GM19023 (cell line): ENCODE measurements at regions not wholly inside any gene's neighbourhood (a gene's known extent, or its start where the extent isn't known, plus 50 kb on each side); places are given as distances from the start of the nearest gene placed in this dataset.
"Not testable (repeated sequence)": the region's sequence is repeated elsewhere in the genome, so short reads cannot be mapped to it uniquely, and the experiment has no call there.

Experiments used
- ATAC-seq: cut with Tn5 transposase; IDR thresholded peaks from one replicate; pipeline ENCODE4 v1.9.1; 2021; ENCODE audit warnings: mild to moderate bottlenecking, moderate library complexity; ENCODE audit not compliant: unreplicated experiment

GRCh38 chrX:53883196-53883595 lies 161.1 kb downstream of the PHF8 start:
- ATAC-seq = no peak

- no peak for ATAC-seq
These were observed 161.9 kb downstream of the PHF8 start for GRCh38 chrX:53882331-53882730.

GRCh38 chrX:53880786-53881185 lies 163.5 kb downstream of the PHF8 start:
- ATAC-seq = not testable (repeated sequence)

- no peak for ATAC-seq
These were observed 173.4 kb upstream of the HUWE1 start for GRCh38 chrX:53859890-53860289.

GRCh38 chrX:53831662-53832635 lies 145.4 kb upstream of the HUWE1 start:
- peak; percentile 73 for ATAC-seq

GRCh38 chrX:53824686-53825085 lies 138.2 kb upstream of the HUWE1 start:
- ATAC-seq = no peak

GRCh38 chrX:53818115-53818514 lies 131.6 kb upstream of the HUWE1 start:
- ATAC-seq = not testable (repeated sequence)

GRCh38 chrX:53817548-53817947 lies 131.0 kb upstream of the HUWE1 start:
- ATAC-seq = no peak

- no peak for ATAC-seq
These were observed 127.3 kb upstream of the HUWE1 start for GRCh38 chrX:53813670-53814440.

GRCh38 chrX:53798281-53798680 lies 111.8 kb upstream of the HUWE1 start:
- no peak for ATAC-seq

- ATAC-seq = no peak
These were observed 109.1 kb upstream of the HUWE1 start for GRCh38 chrX:53795576-53795975.

GRCh38 chrX:53794181-53794580 lies 107.7 kb upstream of the HUWE1 start:
- no peak for ATAC-seq

- no peak for ATAC-seq
These were observed 82.3 kb upstream of the HUWE1 start for GRCh38 chrX:53768865-53769264.

GRCh38 chrX:53768451-53768850 lies 81.9 kb upstream of the HUWE1 start:
- ATAC-seq = no peak

GRCh38 chrX:53767544-53767943 lies 81.0 kb upstream of the HUWE1 start:
- ATAC-seq = no peak

- not testable (repeated sequence) for ATAC-seq
These were observed 70.7 kb upstream of the HUWE1 start for GRCh38 chrX:53757181-53757580.

- no peak for ATAC-seq
These were observed 60.2 kb upstream of the HUWE1 start for GRCh38 chrX:53746718-53747117.

GRCh38 chrX:53743244-53743643 lies 56.7 kb upstream of the HUWE1 start:
- no peak for ATAC-seq

- ATAC-seq = no peak
These were observed 51.9 kb upstream of the HUWE1 start for GRCh38 chrX:53738370-53738906.
